Esophagus squamous epithelium (tissue), 4 donors: ENCODE measurements at regions not wholly inside any gene's neighbourhood (a gene's known extent, or its start where the extent isn't known, plus 50 kb on each side); places are given as distances from the start of the nearest gene placed in this dataset.

Experiments used
- POLR2A ChIP-seq, 4 donors: fragments of 450-650 bp; IDR thresholded peaks; one replicate each; pipeline ENCODE4 v1.6.1; 2017; ENCODE audit warnings: antibody characterized with exemption in 4 of 4, mild to moderate bottlenecking in 4 of 4, moderate library complexity in 3 of 4
- TF ChIP-seq, protein P1 (sequence below), 6 experiments: fragments of 450-650 bp in 4 of 6; fragments of 200-600 bp in 2 of 6; sonication (generic) in 2 of 6; IDR thresholded peaks; one replicate each; pipeline ENCODE4 v1.5.1; 2016 to 2019; ENCODE audit warnings: antibody characterized with exemption in 6 of 6, mild to moderate bottlenecking in 4 of 6, moderate library complexity in 4 of 6

DNA sequence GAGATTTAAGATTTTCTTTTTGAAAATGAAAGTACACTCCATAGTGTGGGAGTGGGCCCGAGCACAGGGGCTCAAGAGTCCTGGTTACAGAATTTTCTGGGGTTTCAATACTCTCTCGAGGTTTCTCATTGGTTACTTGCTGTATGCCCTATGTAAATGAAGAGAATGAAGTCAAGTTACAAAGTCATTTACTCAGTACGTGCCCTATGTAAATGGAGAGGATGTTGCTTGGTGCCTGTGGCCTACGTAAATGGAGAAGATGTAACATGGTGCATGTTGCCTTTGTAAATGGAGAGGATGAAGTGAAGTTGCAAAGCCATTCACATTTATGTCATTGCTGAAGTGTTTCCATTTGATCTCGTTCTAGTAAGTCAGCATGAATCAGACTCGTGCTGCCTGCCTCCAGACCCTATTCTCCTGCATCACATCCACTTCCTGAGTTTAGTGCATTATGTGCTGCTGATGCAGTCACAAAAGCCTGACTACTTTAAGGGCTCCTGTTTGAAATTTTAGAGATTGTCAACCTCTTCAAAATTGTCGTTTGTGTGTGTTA lies 302.0 kb downstream of the ZBBX start:
- TF ChIP-seq, protein P1, sequence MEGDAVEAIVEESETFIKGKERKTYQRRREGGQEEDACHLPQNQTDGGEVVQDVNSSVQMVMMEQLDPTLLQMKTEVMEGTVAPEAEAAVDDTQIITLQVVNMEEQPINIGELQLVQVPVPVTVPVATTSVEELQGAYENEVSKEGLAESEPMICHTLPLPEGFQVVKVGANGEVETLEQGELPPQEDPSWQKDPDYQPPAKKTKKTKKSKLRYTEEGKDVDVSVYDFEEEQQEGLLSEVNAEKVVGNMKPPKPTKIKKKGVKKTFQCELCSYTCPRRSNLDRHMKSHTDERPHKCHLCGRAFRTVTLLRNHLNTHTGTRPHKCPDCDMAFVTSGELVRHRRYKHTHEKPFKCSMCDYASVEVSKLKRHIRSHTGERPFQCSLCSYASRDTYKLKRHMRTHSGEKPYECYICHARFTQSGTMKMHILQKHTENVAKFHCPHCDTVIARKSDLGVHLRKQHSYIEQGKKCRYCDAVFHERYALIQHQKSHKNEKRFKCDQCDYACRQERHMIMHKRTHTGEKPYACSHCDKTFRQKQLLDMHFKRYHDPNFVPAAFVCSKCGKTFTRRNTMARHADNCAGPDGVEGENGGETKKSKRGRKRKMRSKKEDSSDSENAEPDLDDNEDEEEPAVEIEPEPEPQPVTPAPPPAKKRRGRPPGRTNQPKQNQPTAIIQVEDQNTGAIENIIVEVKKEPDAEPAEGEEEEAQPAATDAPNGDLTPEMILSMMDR (IDR thresholded peaks at IDR 0.05), result no peak
- TF ChIP-seq POLR2A (IDR thresholded peaks at IDR 0.05), result no peak
